Neuronal stem cell (in vitro differentiated cells): ENCODE measurements at regions not wholly inside any gene's neighbourhood (a gene's known extent, or its start where the extent isn't known, plus 50 kb on each side); places are given as distances from the start of the nearest gene placed in this dataset.

Source experiments
- DNase-seq: peaks from one replicate; pipeline ENCODE4 v3.0.0-alpha.2; 2013; ENCODE audit warnings: low spot score
- H2AFZ ChIP-seq: one replicate; pipeline ENCODE4 v1.6.1; 2013; ENCODE audit warnings: mild to moderate bottlenecking, low read length, inconsistent platforms
- H2AK5ac ChIP-seq: 2 replicates; pipeline ENCODE4 v1.6.1; 2013; ENCODE audit warnings: low read depth, mild to moderate bottlenecking, inconsistent platforms, low read length, moderate library complexity, mixed read lengths
- H2BK120ac ChIP-seq: 2 replicates; pipeline ENCODE4 v1.6.1; 2013; ENCODE audit warnings: low read depth, mild to moderate bottlenecking, inconsistent platforms, low read length, moderate library complexity, mixed read lengths
- H2BK12ac ChIP-seq: one replicate; pipeline ENCODE4 v1.6.1; 2013; ENCODE audit warnings: low read length, inconsistent platforms
- H2BK15ac ChIP-seq: 2 replicates; pipeline ENCODE4 v1.6.1; 2013; ENCODE audit warnings: mild to moderate bottlenecking, low read length, inconsistent platforms, mixed read lengths
- H2BK5ac ChIP-seq: one replicate; pipeline ENCODE4 v1.6.1; 2013; ENCODE audit warnings: inconsistent platforms, mild to moderate bottlenecking, low read length, moderate library complexity
- H3K14ac ChIP-seq: one replicate; pipeline ENCODE4 v1.6.1; 2013; ENCODE audit warnings: low read length, inconsistent platforms
- H3K18ac ChIP-seq: 2 replicates; pipeline ENCODE4 v1.6.1; 2013; ENCODE audit warnings: low read length, inconsistent platforms
- H3K23ac ChIP-seq: 2 replicates; pipeline ENCODE4 v1.6.1; 2013; ENCODE audit warnings: low read depth, mild to moderate bottlenecking, mixed read lengths, low read length, inconsistent platforms; ENCODE audit not compliant: poor library complexity
- H3K27ac ChIP-seq: replicated peaks from 3 replicates; pipeline ENCODE4 v1.5.1; 2013; ENCODE audit warnings: low read length, inconsistent platforms
- H3K27me3 ChIP-seq, 3 experiments: 2 replicates each; pipeline ENCODE4 v1.6.1; 2013; ENCODE audit warnings: low read length in 3 of 3, mild to moderate bottlenecking in 2 of 3, inconsistent platforms in 1 of 3, low read depth in 1 of 3, mixed read lengths in 1 of 3, moderate library complexity in 1 of 3; ENCODE audit not compliant: control insufficient read depth in 3 of 3, insufficient read depth in 3 of 3
- H3K36me3 ChIP-seq, 2 donors: replicated peaks in 1 of 2; 2 replicates each; pipeline ENCODE4 v1.6.1; 2013; ENCODE audit warnings: low read length in 2 of 2; ENCODE audit not compliant: control insufficient read depth in 2 of 2, insufficient read depth in 2 of 2
- H3K4ac ChIP-seq: 2 replicates; pipeline ENCODE4 v1.6.1; 2013; ENCODE audit warnings: inconsistent platforms, mild to moderate bottlenecking, low read length, moderate library complexity
- H3K4me1 ChIP-seq, 2 donors: 1 replicate in 1 of 2; 2 replicates in 1 of 2; pipeline ENCODE4 v1.6.1; 2013; ENCODE audit warnings: low read length in 2 of 2, low read depth in 1 of 2; ENCODE audit not compliant: control insufficient read depth in 2 of 2, insufficient read depth in 1 of 2
- H3K4me2 ChIP-seq: one replicate; pipeline ENCODE4 v1.6.1; 2013; ENCODE audit warnings: mild to moderate bottlenecking, low read length, inconsistent platforms; ENCODE audit not compliant: insufficient read depth, poor library complexity, severe bottlenecking
- H3K4me3 ChIP-seq, 2 donors: 2 replicates each; pipeline ENCODE4 v1.5.1; 2013; ENCODE audit warnings: low read length in 2 of 2, mild to moderate bottlenecking in 2 of 2, inconsistent platforms in 1 of 2, moderate library complexity in 1 of 2
- H3K79me1 ChIP-seq: one replicate; pipeline ENCODE4 v1.6.1; 2013; ENCODE audit warnings: low read depth, mild to moderate bottlenecking, inconsistent platforms, low read length, moderate library complexity
- H3K9ac ChIP-seq: one replicate; pipeline ENCODE4 v1.6.1; 2013; ENCODE audit warnings: mild to moderate bottlenecking, low read depth, low read length, inconsistent platforms; ENCODE audit not compliant: poor library complexity
- H3K9me3 ChIP-seq, 2 donors: replicated peaks in 1 of 2; 2 replicates each; pipeline versions ENCODE3 to v1.6.1; 2013; ENCODE audit warnings: low read length in 2 of 2, mild to moderate bottlenecking in 2 of 2, inconsistent platforms in 1 of 2, low read depth in 1 of 2, mixed read lengths in 1 of 2, moderate library complexity in 1 of 2; ENCODE audit not compliant: control insufficient read depth in 2 of 2, insufficient read depth in 1 of 2
- H4K8ac ChIP-seq: one replicate; pipeline ENCODE4 v1.6.1; 2013; ENCODE audit warnings: low read depth, mild to moderate bottlenecking, inconsistent platforms, low read length, moderate library complexity
- H4K91ac ChIP-seq: one replicate; pipeline ENCODE4 v1.6.1; 2013; ENCODE audit warnings: low read length, low read depth, mild to moderate bottlenecking, inconsistent platforms; ENCODE audit not compliant: poor library complexity
- WGBS, 2 donors: extraction: QIAGEN DNeasy Blood & Tissue Kit; methylation state at CpG; one replicate each; pipeline ENCODE4 v1.1.7; 2013; ENCODE audit warnings: missing lambda C conversion rate in 2 of 2, mixed read lengths in 1 of 2; ENCODE audit not compliant: insufficient read length in 2 of 2, insufficient replicate concordance in 1 of 2; ENCODE audit errors: extremely low coverage in 2 of 2; 5-methylcytosine and 5-hydroxymethylcytosine counted together

DNA sequence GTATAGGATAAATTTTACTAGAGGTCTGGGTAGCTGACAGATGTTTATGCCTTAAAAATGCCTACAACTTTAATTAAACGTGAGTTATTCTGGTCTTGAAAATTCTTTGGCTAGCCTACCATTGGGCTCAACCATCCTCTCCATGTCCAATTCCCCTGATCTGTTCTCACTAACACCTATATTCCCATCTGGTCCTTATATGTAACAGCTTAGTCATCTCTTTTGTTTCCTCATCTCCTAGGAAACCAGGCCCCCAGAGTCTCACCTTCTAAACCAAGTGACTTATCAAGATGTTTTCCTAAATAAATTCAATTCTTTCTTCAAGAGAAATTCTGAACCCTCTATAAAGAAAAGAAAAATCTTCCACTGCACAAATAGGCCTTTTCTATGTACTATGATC is 148.5 kb downstream of the TTC32 start:
- no peak overlapping the region for H2BK15ac ChIP-seq
- no peak overlapping the region for H3K4ac ChIP-seq
- H2BK120ac ChIP-seq, result no peak overlapping the region
- H2AK5ac ChIP-seq, result no peak overlapping the region
- no peak overlapping the region for H3K9ac ChIP-seq
- H3K14ac ChIP-seq, result no peak overlapping the region
- no peak overlapping the region for H3K4me2 ChIP-seq
- no CpG with 5 or more reads among the region's 1 CpG for WGBS, 2 donors
- no peak overlapping the region for H4K91ac ChIP-seq
- peaks cover 0 to 2% of the 10 kb centered on the region in 2 donors for H3K4me1 ChIP-seq
- DNase-seq, result no peak
- H2BK12ac ChIP-seq, result no peak overlapping the region
- no peaks in the 10 kb centered on the region for H3K79me1 ChIP-seq
- H2AFZ ChIP-seq, result no peak overlapping the region
- H3K4me3 ChIP-seq, result no peak overlapping the region
- no peak overlapping the region for H4K8ac ChIP-seq
- H3K27me3 ChIP-seq, result peaks cover 0 to 3% (median 0%) of the 10 kb centered on the region in 3 experiments
- H3K27ac ChIP-seq, result no peak overlapping the region
- no peak overlapping the region for H3K23ac ChIP-seq
- no peak overlapping the region for H3K18ac ChIP-seq
- H3K36me3 ChIP-seq, result no peaks in the 10 kb centered on the region
- H3K9me3 ChIP-seq, result no peaks in the 10 kb centered on the region
- H2BK5ac ChIP-seq, result no peak overlapping the region

DNA sequence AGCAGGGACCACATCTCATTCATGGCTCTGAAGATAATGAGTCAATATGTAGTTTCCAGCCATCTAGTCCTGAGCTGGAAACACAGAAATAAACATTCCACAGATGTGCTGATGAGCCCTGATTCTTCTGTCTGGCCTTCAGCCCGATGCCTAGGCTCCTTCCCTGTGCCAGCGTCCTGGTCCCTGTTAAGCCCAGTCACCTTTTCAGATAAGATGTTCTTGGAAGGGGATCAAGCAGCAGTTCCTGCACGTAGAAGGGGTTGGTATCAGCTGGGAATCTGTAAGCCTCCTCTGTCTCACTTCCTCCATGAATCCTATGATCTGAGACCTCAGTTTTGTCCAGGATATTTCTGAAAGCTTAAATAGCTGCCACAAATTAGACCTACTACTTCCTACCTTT is 149.3 kb downstream of the TTC32 start:
- H3K23ac ChIP-seq, result no peak overlapping the region
- peaks cover 0 to 3% (median 0%) of the 10 kb centered on the region in 3 experiments for H3K27me3 ChIP-seq
- no peak overlapping the region for H3K27ac ChIP-seq
- no peak overlapping the region for H4K91ac ChIP-seq
- no peaks in the 10 kb centered on the region for H3K36me3 ChIP-seq
- H3K4ac ChIP-seq, result no peak overlapping the region
- H2BK15ac ChIP-seq, result no peak overlapping the region
- no peak overlapping the region for H2AK5ac ChIP-seq
- no peak overlapping the region for H4K8ac ChIP-seq
- H2AFZ ChIP-seq, result no peak overlapping the region
- no peak overlapping the region for H2BK12ac ChIP-seq
- no peaks in the 10 kb centered on the region for H3K79me1 ChIP-seq
- no peaks in the 10 kb centered on the region for H3K9me3 ChIP-seq
- H3K4me2 ChIP-seq, result no peak overlapping the region
- WGBS, 2 donors, result no CpG with 5 or more reads among the region's 3 CpGs
- DNase-seq, result no peak
- H3K18ac ChIP-seq, result no peak overlapping the region
- no peak overlapping the region for H2BK5ac ChIP-seq
- no peak overlapping the region for H3K14ac ChIP-seq
- H3K9ac ChIP-seq, result no peak overlapping the region
- no peak overlapping the region for H3K4me3 ChIP-seq
- H3K4me1 ChIP-seq, result peaks cover 0 to 2% of the 10 kb centered on the region in 2 donors
- H2BK120ac ChIP-seq, result no peak overlapping the region

DNA sequence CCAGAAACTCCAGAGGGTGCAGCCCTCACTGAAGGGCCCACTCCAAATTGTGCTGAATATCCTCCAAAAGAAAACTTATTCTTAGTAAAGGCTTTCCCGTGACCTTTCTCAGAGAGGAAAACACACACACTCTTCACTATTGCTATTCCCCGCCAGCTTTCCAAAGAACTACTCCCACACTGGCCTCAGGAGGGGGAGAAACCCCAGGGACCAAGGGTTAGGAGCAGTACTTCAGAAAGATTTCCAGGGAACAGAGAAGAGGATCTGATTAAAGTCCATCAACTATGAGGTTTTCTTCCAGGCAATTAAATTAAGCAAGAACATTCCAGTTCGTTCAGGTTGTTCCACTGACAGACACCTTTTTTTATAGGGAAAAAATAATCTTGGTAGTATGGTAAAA is 150.2 kb downstream of the TTC32 start:
- Histone ChIP-seq H2AFZ (no peak overlapping the region), H3K9ac (no peak overlapping the region), H2BK5ac (no peak overlapping the region), H3K9me3 (no peaks in the 10 kb centered on the region), H3K36me3 (no peaks in the 10 kb centered on the region), H3K4me2 (no peak overlapping the region), H3K18ac (no peak overlapping the region), H2BK15ac (no peak overlapping the region), H3K79me1 (no peaks in the 10 kb centered on the region), H3K14ac (no peak overlapping the region), H3K4me1 (peaks cover 0 to 2% of the 10 kb centered on the region in 2 donors), H3K27ac (no peak overlapping the region), H3K4ac (no peak overlapping the region), H4K91ac (no peak overlapping the region), H3K27me3 (peaks cover 0 to 3% (median 0%) of the 10 kb centered on the region in 3 experiments), H3K4me3 (no peak overlapping the region), H4K8ac (no peak overlapping the region), H2AK5ac (no peak overlapping the region), H3K23ac (no peak overlapping the region), H2BK120ac (no peak overlapping the region), H2BK12ac (no peak overlapping the region)
- WGBS, 2 donors, result no CpG with 5 or more reads among the region's 3 CpGs
- DNase-seq, result no peak

DNA sequence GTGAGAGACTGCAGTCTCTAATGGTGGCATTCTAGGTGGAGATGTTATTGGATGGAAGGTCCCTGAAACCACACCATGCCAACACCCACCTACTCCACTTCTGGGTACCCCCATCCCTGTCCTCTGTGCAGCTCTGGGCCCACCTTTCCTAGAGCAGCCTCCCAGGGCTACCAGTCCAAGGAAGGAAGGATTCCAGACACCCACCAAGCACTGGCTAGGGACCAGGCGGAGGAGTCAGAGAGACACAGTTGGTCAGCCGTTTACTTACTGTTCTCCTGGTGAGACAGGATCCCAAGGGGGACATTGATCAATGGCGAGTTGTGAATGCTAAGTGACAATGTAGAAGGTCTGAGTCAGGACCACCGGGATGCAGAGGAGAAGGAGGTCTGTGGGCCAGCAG is 151.6 kb downstream of the TTC32 start:
- Histone ChIP-seq H4K8ac (no peak overlapping the region), H3K36me3 (no peaks in the 10 kb centered on the region), H2BK12ac (no peak overlapping the region), H3K4me1 (peaks cover 0 to 2% of the 10 kb centered on the region in 2 donors), H4K91ac (no peak overlapping the region), H3K4me2 (no peak overlapping the region), H3K79me1 (no peaks in the 10 kb centered on the region), H2BK5ac (no peak overlapping the region), H2AK5ac (no peak overlapping the region), H2AFZ (no peak overlapping the region), H3K4me3 (no peak overlapping the region), H3K4ac (no peak overlapping the region), H3K27me3 (peaks cover 0 to 3% (median 0%) of the 10 kb centered on the region in 3 experiments), H2BK120ac (no peak overlapping the region), H3K27ac (no peak overlapping the region), H3K9me3 (no peaks in the 10 kb centered on the region), H3K9ac (no peak overlapping the region), H3K23ac (no peak overlapping the region), H3K18ac (no peak overlapping the region), H2BK15ac (no peak overlapping the region), H3K14ac (no peak overlapping the region)
- no CpG with 5 or more reads among the region's 4 CpGs for WGBS, 2 donors
- no peak for DNase-seq
